IMR-90 (cell line): ENCODE measurements at regions not wholly inside any gene's neighbourhood (a gene's known extent, or its start where the extent isn't known, plus 50 kb on each side); places are given as distances from the start of the nearest gene placed in this dataset.

Source experiments
- ATAC-seq: fragments of 200-7000 bp; cut with Tn5 transposase; 2 replicates; pipeline ENCODE4 v1.9.1; 2020; ENCODE audit warnings: low read depth, mild to moderate bottlenecking, moderate library complexity
- BruUV-seq: library from RNA; stranded (reverse); fragments of 400-500 nt; replicated peaks from 2 replicates; lab custom pipeline; 2021; lab: Mats Ljungman, UMichigan
- CTCF ChIA-PET: fragments of 300-600 bp; formaldehyde crosslinking; extraction: SDS; loops from one replicate; lab custom pipeline; 2021; ENCODE audit warnings: antibody characterized with exemption; lab: Yijun Ruan, JAX
- POLR2A ChIA-PET: fragments of 300-600 bp; sonication (Branson Sonifier 250); formaldehyde crosslinking; loops from one replicate; lab custom pipeline; 2022; ENCODE audit warnings: antibody characterized with exemption; ENCODE audit not compliant: unreplicated experiment; lab: Charles Lee
- DNase-seq: peaks from one replicate; pipeline ENCODE4 v3.0.0; 2013
- H2AFZ ChIP-seq: replicated peaks from 2 replicates; pipeline ENCODE3; 2013; ENCODE audit warnings: low read length, mild to moderate bottlenecking; ENCODE audit not compliant: poor library complexity
- H2AK5ac ChIP-seq: 2 replicates; pipeline ENCODE4 v1.6.1; 2013; ENCODE audit warnings: low read depth, low read length, inconsistent platforms
- H2AK9ac ChIP-seq: replicated peaks from 2 replicates; pipeline ENCODE3; 2013; ENCODE audit warnings: mild to moderate bottlenecking, low read depth, low read length, moderate library complexity; ENCODE audit not compliant: poor library complexity
- H2BK120ac ChIP-seq: 2 replicates; pipeline ENCODE4 v1.6.1; 2013; ENCODE audit warnings: low read depth, low read length, inconsistent platforms
- H2BK15ac ChIP-seq: 3 replicates; pipeline ENCODE4 v1.6.1; 2013; ENCODE audit warnings: low read depth, low read length, inconsistent platforms
- H2BK20ac ChIP-seq: 2 replicates; pipeline ENCODE4 v1.6.1; 2013; ENCODE audit warnings: low read depth, mild to moderate bottlenecking, inconsistent platforms, low read length, moderate library complexity
- H2BK5ac ChIP-seq: 2 replicates; pipeline ENCODE4 v1.6.1; 2013; ENCODE audit warnings: mild to moderate bottlenecking, low read depth, low read length, inconsistent platforms; ENCODE audit not compliant: poor library complexity, severe bottlenecking
- H3K14ac ChIP-seq: replicated peaks from 2 replicates; pipeline ENCODE4 v1.6.1; 2013; ENCODE audit warnings: low read depth, low read length, inconsistent platforms
- H3K18ac ChIP-seq: 2 replicates; pipeline ENCODE4 v1.6.1; 2013; ENCODE audit warnings: low read depth, low read length, control low read depth
- H3K23ac ChIP-seq: 2 replicates; pipeline ENCODE4 v1.6.1; 2013; ENCODE audit warnings: low read depth, low read length, inconsistent platforms
- H3K27ac ChIP-seq: 2 replicates; pipeline ENCODE4 v1.5.1; 2013; ENCODE audit warnings: mild to moderate bottlenecking, control low read depth, low read length; ENCODE audit not compliant: insufficient read depth
- H3K27me3 ChIP-seq: 2 replicates; pipeline ENCODE4 v1.6.1; 2013; ENCODE audit warnings: low read length; ENCODE audit not compliant: control insufficient read depth, insufficient read depth
- H3K36me3 ChIP-seq: 2 replicates; pipeline ENCODE4 v1.6.1; 2013; ENCODE audit warnings: low read length, mixed read lengths; ENCODE audit not compliant: control insufficient read depth, insufficient read depth
- H3K4ac ChIP-seq: 2 replicates; pipeline ENCODE4 v1.6.1; 2013; ENCODE audit warnings: low read depth, low read length, inconsistent platforms
- H3K4me1 ChIP-seq: 2 replicates; pipeline ENCODE4 v1.6.1; 2013; ENCODE audit warnings: low read length, mixed read lengths; ENCODE audit not compliant: control insufficient read depth, insufficient read depth
- H3K4me2 ChIP-seq: 2 replicates; pipeline ENCODE4 v1.6.1; 2013; ENCODE audit warnings: low read depth, mild to moderate bottlenecking, control low read depth, low read length, moderate library complexity
- H3K4me3 ChIP-seq: 2 replicates; pipeline ENCODE4 v1.5.1; 2013; ENCODE audit warnings: low read depth, mild to moderate bottlenecking, control low read depth, low read length, moderate library complexity; ENCODE audit not compliant: insufficient read depth
- H3K56ac ChIP-seq: 2 replicates; pipeline ENCODE4 v1.6.1; 2013; ENCODE audit warnings: low read length, inconsistent platforms; ENCODE audit not compliant: insufficient read depth; ENCODE audit errors: extremely low read depth
- H3K79me1 ChIP-seq, 2 experiments: 2 replicates each; pipeline ENCODE4 v1.6.1; 2013; ENCODE audit warnings: low read length in 2 of 2, inconsistent platforms in 1 of 2, low read depth in 1 of 2
- H3K9ac ChIP-seq: 2 replicates; pipeline ENCODE4 v1.6.1; 2013; ENCODE audit warnings: low read depth, low read length, control low read depth
- H3K9me1 ChIP-seq: 2 replicates; pipeline ENCODE4 v1.6.1; 2013; ENCODE audit warnings: low read length, inconsistent platforms; ENCODE audit not compliant: insufficient read depth
- H3K9me3 ChIP-seq: 2 replicates; pipeline ENCODE4 v1.6.1; 2013; ENCODE audit warnings: low read length; ENCODE audit not compliant: control insufficient read depth, insufficient read depth
- H4K20me1 ChIP-seq: 2 replicates; pipeline ENCODE4 v1.6.1; 2013; ENCODE audit warnings: low read length, inconsistent platforms; ENCODE audit not compliant: insufficient read depth
- H4K5ac ChIP-seq: 2 replicates; pipeline ENCODE4 v1.6.1; 2013; ENCODE audit warnings: mild to moderate bottlenecking, low read depth, low read length, control low read depth
- H4K8ac ChIP-seq, 2 experiments: 2 replicates each; pipeline ENCODE4 v1.6.1; 2013; ENCODE audit warnings: low read depth in 2 of 2, low read length in 2 of 2, control low read depth in 1 of 2, inconsistent platforms in 1 of 2
- H4K91ac ChIP-seq: 2 replicates; pipeline ENCODE4 v1.6.1; 2013; ENCODE audit warnings: low read depth, low read length, inconsistent platforms; ENCODE audit not compliant: insufficient read depth
- BHLHE40 ChIP-seq: fragments of 150-350 bp; IDR thresholded peaks from 2 replicates; pipeline ENCODE4 v1.6.1; 2016; ENCODE audit warnings: mild to moderate bottlenecking, low read depth, low read length
- CEBPB ChIP-seq: IDR thresholded peaks from 2 replicates; pipeline ENCODE4 v1.6.1; 2012; ENCODE audit warnings: low read depth, low read length, improper control_type of control experiment
- CHD1 ChIP-seq: IDR thresholded peaks from 2 replicates; pipeline ENCODE4 v1.6.1; 2012; ENCODE audit warnings: low read depth, low read length, improper control_type of control experiment
- ELK1 ChIP-seq: fragments of 150-350 bp; IDR thresholded peaks from 2 replicates; pipeline ENCODE4 v1.6.1; 2016; ENCODE audit warnings: low read depth, mild to moderate bottlenecking, low read length, moderate library complexity, borderline replicate concordance
- FOS ChIP-seq: fragments of 150-350 bp; IDR thresholded peaks from 2 replicates; pipeline ENCODE4 v1.6.1; 2016; ENCODE audit warnings: low read depth, low read length
- MAZ ChIP-seq: IDR thresholded peaks from 2 replicates; pipeline ENCODE4 v1.6.1; 2012; ENCODE audit warnings: low read depth, mild to moderate bottlenecking, low read length, improper control_type of control experiment, moderate library complexity, borderline replicate concordance
- MXI1 ChIP-seq: IDR thresholded peaks from 2 replicates; pipeline ENCODE4 v1.6.1; 2012; ENCODE audit warnings: low read depth, mild to moderate bottlenecking, low read length, moderate library complexity, borderline replicate concordance
- NFE2L2 ChIP-seq: fragments of 150-350 bp; IDR thresholded peaks from 2 replicates; pipeline ENCODE4 v1.6.1; 2016; ENCODE audit warnings: low read depth, mild to moderate bottlenecking, low read length
- POLR2A ChIP-seq: IDR thresholded peaks from 2 replicates; pipeline ENCODE4 v1.6.1; 2012; ENCODE audit warnings: mild to moderate bottlenecking, low read depth, low read length
- RAD21 ChIP-seq: IDR thresholded peaks from 2 replicates; pipeline ENCODE4 v1.6.1; 2012; ENCODE audit warnings: low read length, improper control_type of control experiment
- RFX5 ChIP-seq: IDR thresholded peaks from 2 replicates; pipeline ENCODE4 v1.8.0; 2012; ENCODE audit warnings: low read depth, mild to moderate bottlenecking, low read length, moderate library complexity
- SMC3 ChIP-seq: fragments of 150-350 bp; IDR thresholded peaks from 2 replicates; pipeline ENCODE4 v1.6.1; 2016; ENCODE audit warnings: low read depth, mild to moderate bottlenecking, antibody characterized with exemption, low read length, moderate library complexity
- WGBS, 2 experiments: methylation state at CpG; one replicate each; pipeline versions ENCODE4 v1.1.5 to v1.1.7; 2013; ENCODE audit warnings: missing lambda C conversion rate in 2 of 2; ENCODE audit not compliant: insufficient read length in 1 of 2; ENCODE audit errors: extremely low coverage in 2 of 2; 5-methylcytosine and 5-hydroxymethylcytosine counted together
- dilution Hi-C: fragments of 300-500 bp; cut with HindIII; formaldehyde crosslinking; loops from one replicate; pipeline ENCODE4 v1.14.3; 2018; ENCODE audit warnings: low sequenced_read_pairs; ENCODE audit not compliant: unreplicated experiment
- in situ Hi-C: fragments of 300-500 bp; cut with MboI; formaldehyde crosslinking; loops from 3 replicates; pipeline ENCODE4 v1.14.3; 2019; ENCODE audit warnings: low sequenced_read_pairs, inconsistent platforms, mixed read lengths
- intact Hi-C: fragments of 100-400 bp; cut with micrococcal nuclease; formaldehyde crosslinking; loops from 2 replicates; pipeline ENCODE4 v1.10.0; 2022
- TF ChIP-seq, protein P1 (sequence below): fragments of 150-350 bp; IDR thresholded peaks from 2 replicates; pipeline ENCODE4 v1.6.1; 2017; ENCODE audit warnings: mild to moderate bottlenecking, antibody characterized with exemption, low read length, low read depth

- H2BK120ac ChIP-seq: no peak overlapping the region
- no peak overlapping the region for H2BK5ac ChIP-seq
- no peak overlapping the region for H2BK15ac ChIP-seq
- no peak overlapping the region for H3K9ac ChIP-seq
- dilution Hi-C loops (no loop called here), intact Hi-C loops (no loop called here), in situ Hi-C loops (no loop called here)
- H4K20me1 ChIP-seq: no peaks in the 10 kb centered on the region
- H2AFZ ChIP-seq: no peak overlapping the region
- H2AK5ac ChIP-seq: no peak overlapping the region
- H4K5ac ChIP-seq: no peak overlapping the region
- no peaks in the 10 kb centered on the region for H3K36me3 ChIP-seq
- ChIA-PET CTCF (no interaction called here), POLR2A (no interaction called here)
- no peak overlapping the region for H3K56ac ChIP-seq
- H3K4me2 ChIP-seq: no peak overlapping the region
- no peak overlapping the region for H3K23ac ChIP-seq
- WGBS, 2 experiments: no CpG with 5 or more reads among the region's 4 CpGs
- no peak overlapping the region for H3K4me3 ChIP-seq
- H3K18ac ChIP-seq: no peak overlapping the region
- no peak for DNase-seq
- H3K4me1 ChIP-seq: no peaks in the 10 kb centered on the region
- no peaks in the 10 kb centered on the region for H3K27me3 ChIP-seq
- H2BK20ac ChIP-seq: no peak overlapping the region
- no peak overlapping the region for H3K27ac ChIP-seq
- BruUV-seq: no TSS peak
- H3K79me1 ChIP-seq: no peaks in the 10 kb centered on the region
- no peak overlapping the region for H4K91ac ChIP-seq
- TF ChIP-seq MAZ (no peak), CHD1 (no peak), CEBPB (no peak), RAD21 (no peak), FOS (no peak), NFE2L2 (no peak), BHLHE40 (no peak), SMC3 (no peak), POLR2A (no peak), ELK1 (no peak), MXI1 (no peak), RFX5 (no peak)
- TF ChIP-seq, protein P1, sequence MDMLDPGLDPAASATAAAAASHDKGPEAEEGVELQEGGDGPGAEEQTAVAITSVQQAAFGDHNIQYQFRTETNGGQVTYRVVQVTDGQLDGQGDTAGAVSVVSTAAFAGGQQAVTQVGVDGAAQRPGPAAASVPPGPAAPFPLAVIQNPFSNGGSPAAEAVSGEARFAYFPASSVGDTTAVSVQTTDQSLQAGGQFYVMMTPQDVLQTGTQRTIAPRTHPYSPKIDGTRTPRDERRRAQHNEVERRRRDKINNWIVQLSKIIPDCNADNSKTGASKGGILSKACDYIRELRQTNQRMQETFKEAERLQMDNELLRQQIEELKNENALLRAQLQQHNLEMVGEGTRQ: no peak
- no peak overlapping the region for H4K8ac ChIP-seq
- no peaks in the 10 kb centered on the region for H3K9me3 ChIP-seq
- H2AK9ac ChIP-seq: no peak overlapping the region
- no peak overlapping the region for H3K14ac ChIP-seq
- H3K9me1 ChIP-seq: no peaks in the 10 kb centered on the region
- no peak overlapping the region for H3K4ac ChIP-seq
- ATAC-seq: no peak
Observed at GRCh38 chr14:83611491-83611890, 1918.5 kb upstream of the FLRT2 start.
